Endothelial cell (in vitro differentiated cells): ENCODE measurements at regions not wholly inside any gene's neighbourhood (a gene's known extent, or its start where the extent isn't known, plus 50 kb on each side); places are given as distances from the start of the nearest gene placed in this dataset.

Experiments used
- DNase-seq: peaks from one replicate; pipeline ENCODE4 v3.0.0; 2021; ENCODE audit warnings: low spot score
- H3K27ac Mint-ChIP-seq: one replicate; pipeline ENCODE4 v1.8.0; 2021; ENCODE audit warnings: mixed read lengths, inconsistent platforms; ENCODE audit not compliant: unreplicated experiment
- H3K27me3 Mint-ChIP-seq: one replicate; pipeline ENCODE4 v1.8.0; 2021; ENCODE audit warnings: mild to moderate bottlenecking, moderate library complexity, mixed read lengths, inconsistent platforms; ENCODE audit not compliant: unreplicated experiment
- H3K36me3 Mint-ChIP-seq: one replicate; pipeline ENCODE4 v1.8.0; 2021; ENCODE audit warnings: mild to moderate bottlenecking, low read depth, mixed read lengths, inconsistent platforms; ENCODE audit not compliant: unreplicated experiment
- H3K4me1 Mint-ChIP-seq: one replicate; pipeline ENCODE4 v1.8.0; 2021; ENCODE audit warnings: mild to moderate bottlenecking, mixed read lengths, inconsistent platforms; ENCODE audit not compliant: unreplicated experiment
- H3K4me3 Mint-ChIP-seq: one replicate; pipeline ENCODE4 v1.8.0; 2021; ENCODE audit warnings: mild to moderate bottlenecking, mixed read lengths, inconsistent platforms; ENCODE audit not compliant: unreplicated experiment
- H3K9me3 Mint-ChIP-seq: one replicate; pipeline ENCODE4 v1.8.0; 2021; ENCODE audit warnings: mixed read lengths, inconsistent platforms; ENCODE audit not compliant: unreplicated experiment
- CTCF ChIP-seq: fragments of 200-600 bp; sonication (generic); IDR thresholded peaks from one replicate; pipeline ENCODE4 v1.5.0; 2021; ENCODE audit warnings: antibody characterized with exemption; ENCODE audit not compliant: unreplicated experiment

GRCh38 chr5:39495227-39495626, 70.4 kb upstream of the DAB2 start:
- no peak overlapping the region for H3K4me3 Mint-ChIP-seq
- H3K4me1 Mint-ChIP-seq: peaks cover 4% of the 10 kb centered on the region
- H3K27ac Mint-ChIP-seq: no peak overlapping the region
- no peaks in the 10 kb centered on the region for H3K9me3 Mint-ChIP-seq
- no peaks in the 10 kb centered on the region for H3K36me3 Mint-ChIP-seq
- no peak for DNase-seq
- no peak for TF ChIP-seq CTCF
- H3K27me3 Mint-ChIP-seq: no peaks in the 10 kb centered on the region

- Mint-ChIP-seq H3K4me1 (peaks cover 4% of the 10 kb centered on the region), H3K27ac (no peak overlapping the region), H3K9me3 (no peaks in the 10 kb centered on the region), H3K27me3 (no peaks in the 10 kb centered on the region), H3K36me3 (no peaks in the 10 kb centered on the region), H3K4me3 (no peak overlapping the region)
- no peak for DNase-seq
- no peak for TF ChIP-seq CTCF
Observed at GRCh38 chr5:39494534-39494933, 69.8 kb upstream of the DAB2 start.

GRCh38 chr5:39494107-39494510, 69.3 kb upstream of the DAB2 start:
- no peak for TF ChIP-seq CTCF
- Mint-ChIP-seq H3K27me3 (no peaks in the 10 kb centered on the region), H3K36me3 (no peaks in the 10 kb centered on the region), H3K9me3 (no peaks in the 10 kb centered on the region), H3K27ac (no peak overlapping the region), H3K4me3 (no peak overlapping the region), H3K4me1 (peaks cover 4% of the 10 kb centered on the region)
- no peak for DNase-seq

- no peak overlapping the region for H3K27ac Mint-ChIP-seq
- no peaks in the 10 kb centered on the region for H3K9me3 Mint-ChIP-seq
- no peaks in the 10 kb centered on the region for H3K36me3 Mint-ChIP-seq
- no peak for TF ChIP-seq CTCF
- H3K4me3 Mint-ChIP-seq: no peak overlapping the region
- no peak for DNase-seq
- H3K27me3 Mint-ChIP-seq: no peaks in the 10 kb centered on the region
- H3K4me1 Mint-ChIP-seq: peaks cover 4% of the 10 kb centered on the region
Observed at GRCh38 chr5:39491210-39491609, 66.4 kb upstream of the DAB2 start.

- no peaks in the 10 kb centered on the region for H3K36me3 Mint-ChIP-seq
- DNase-seq: no peak
- peaks cover 4% of the 10 kb centered on the region for H3K4me1 Mint-ChIP-seq
- no peaks in the 10 kb centered on the region for H3K9me3 Mint-ChIP-seq
- H3K4me3 Mint-ChIP-seq: no peak overlapping the region
- no peaks in the 10 kb centered on the region for H3K27me3 Mint-ChIP-seq
- TF ChIP-seq CTCF: no peak
- no peak overlapping the region for H3K27ac Mint-ChIP-seq
Observed at GRCh38 chr5:39489263-39489662, 64.5 kb upstream of the DAB2 start.
